Transverse colon (tissue), 4 donors: ENCODE measurements at regions not wholly inside any gene's neighbourhood (a gene's known extent, or its start where the extent isn't known, plus 50 kb on each side); places are given as distances from the start of the nearest gene placed in this dataset.

Experiments used
- DNase-seq: peaks from one replicate; pipeline ENCODE4 v3.0.0-alpha.2; 2019
- H3K27ac ChIP-seq, 4 donors: fragments of 200-600 bp; sonication (generic); 2 replicates each; pipeline ENCODE4 v1.5.1; 2016 to 2018; ENCODE audit warnings: inconsistent platforms in 4 of 4
- H3K27me3 ChIP-seq: fragments of 200-600 bp; sonication (generic); 2 replicates; pipeline ENCODE4 v1.5.1; 2017; ENCODE audit warnings: inconsistent platforms
- H3K36me3 ChIP-seq, 4 donors: fragments of 200-600 bp; sonication (generic); 2 replicates each; pipeline ENCODE4 v1.5.1; 2017 to 2019; ENCODE audit warnings: inconsistent platforms in 4 of 4
- H3K4me1 ChIP-seq, 4 donors: fragments of 200-600 bp; sonication (generic); 2 replicates each; pipeline ENCODE4 v1.5.1; 2017 to 2020; ENCODE audit warnings: inconsistent platforms in 4 of 4
- H3K4me3 ChIP-seq, 4 donors: fragments of 200-600 bp; sonication (generic); 1 replicate in 1 of 4; 2 replicates in 3 of 4; pipeline versions ENCODE4 v1.5.1 to v1.6.1; 2017 to 2019; ENCODE audit warnings: inconsistent platforms in 4 of 4
- H3K9me3 ChIP-seq, 2 donors: fragments of 200-600 bp; sonication (generic); 2 replicates each; pipeline ENCODE4 v1.5.1; 2017 to 2019; ENCODE audit warnings: inconsistent platforms in 2 of 2
- CTCF ChIP-seq, 5 experiments: fragments of 200-600 bp in 3 of 5; fragments of 450-650 bp in 2 of 5; sonication (generic) in 3 of 5; IDR thresholded peaks; 1 replicate in 2 of 5; 2 replicates in 3 of 5; pipeline ENCODE4 v1.5.1; 2016 to 2017; ENCODE audit warnings: antibody characterized with exemption in 5 of 5, inconsistent platforms in 3 of 5, mild to moderate bottlenecking in 2 of 5, moderate library complexity in 1 of 5
- EP300 ChIP-seq: sonication (generic); formaldehyde crosslinking; IDR thresholded peaks from one replicate; pipeline ENCODE4 v1.6.1; 2017; ENCODE audit warnings: antibody characterized with exemption, low read depth
- POLR2A ChIP-seq: fragments of 450-650 bp; IDR thresholded peaks from one replicate; pipeline ENCODE4 v1.6.1; 2016; ENCODE audit warnings: antibody characterized with exemption, mild to moderate bottlenecking, moderate library complexity
- POLR2AphosphoS5 ChIP-seq, 3 donors: sonication (generic); formaldehyde crosslinking; IDR thresholded peaks; one replicate each; pipeline ENCODE4 v1.6.1; 2016; ENCODE audit warnings: antibody characterized with exemption in 3 of 3
- WGBS, 2 donors: methylation state at CpG; one replicate each; pipeline ENCODE4 v1.1.5; 2018; ENCODE audit warnings: low coverage in 1 of 2; 5-methylcytosine and 5-hydroxymethylcytosine counted together
- in situ Hi-C, 4 donors: fragments of 200-750 bp; cut with MboI; loops; one replicate each; pipeline versions ENCODE4 v1.15.0 to v1.15.1; 2017; ENCODE audit warnings: low sequenced_read_pairs in 3 of 4, low pct_ligation_motif_present in 1 of 4, low pct_unique_long_range_greater_than_20kb in 1 of 4
- intact Hi-C: fragments of 100-400 bp; cut with DNase I; formaldehyde crosslinking; loops from one replicate; pipeline ENCODE4 v1.15.1; 2023; ENCODE audit warnings: low total_unique reads

- H3K4me1 ChIP-seq: no peaks in the 10 kb centered on the region
- 88 to 100% methylated on average over 1 of the region's 1 CpG for WGBS, 2 donors
- intact Hi-C loops: no loop called here
- no peak for DNase-seq
- H3K9me3 ChIP-seq: no peaks in the 10 kb centered on the region
- in situ Hi-C loops: loop anchor here in 1 of 4 donors (25.0 kb wide), 1 partner anchor 479 kb away; no protein-coding TSS in a partner anchor
- no peaks in the 10 kb centered on the region for H3K36me3 ChIP-seq
- H3K27ac ChIP-seq: no peak overlapping the region
- no peak for TF ChIP-seq POLR2A
- no peak for TF ChIP-seq POLR2AphosphoS5 (IDR thresholded peaks at IDR 0.05)
- no peak for TF ChIP-seq CTCF (IDR thresholded peaks at IDR 0.05)
- TF ChIP-seq EP300: no peak
- no peaks in the 10 kb centered on the region for H3K27me3 ChIP-seq
- no peak overlapping the region for H3K4me3 ChIP-seq
Observed at GRCh38 chr1:177432897-177433296, 262.1 kb downstream of the BRINP2 start.

- intact Hi-C loops: no loop called here
- no peak for TF ChIP-seq POLR2A
- TF ChIP-seq CTCF (IDR thresholded peaks at IDR 0.05): no peak
- no peak for TF ChIP-seq POLR2AphosphoS5 (IDR thresholded peaks at IDR 0.05)
- TF ChIP-seq EP300: no peak
Observed at GRCh38 chr1:177431123-177431522, 260.4 kb downstream of the BRINP2 start.

GRCh38 chr1:177429234-177429633, 258.5 kb downstream of the BRINP2 start:
- H3K36me3 ChIP-seq: no peaks in the 10 kb centered on the region
- WGBS, 2 donors: 50 to 61% methylated on average over 2 of the region's 2 CpGs
- intact Hi-C loops (no loop called here), in situ Hi-C loops (loop anchor here in 1 of 4 donors (25.0 kb wide), 1 partner anchor 483 kb away; no protein-coding TSS in a partner anchor)
- no peaks in the 10 kb centered on the region for H3K4me1 ChIP-seq
- no peaks in the 10 kb centered on the region for H3K27me3 ChIP-seq
- TF ChIP-seq CTCF (IDR thresholded peaks at IDR 0.05) (no peak), POLR2AphosphoS5 (IDR thresholded peaks at IDR 0.05) (no peak)
- H3K27ac ChIP-seq: no peak overlapping the region
- no peaks in the 10 kb centered on the region for H3K9me3 ChIP-seq
- H3K4me3 ChIP-seq: no peak overlapping the region
- no peak for DNase-seq

More at GRCh38 chr1:177431123-177431522, 260.4 kb downstream of the BRINP2 start:
- H3K36me3 ChIP-seq: no peaks in the 10 kb centered on the region
- in situ Hi-C loops: loop anchor here in 1 of 4 donors (25.0 kb wide), 1 partner anchor 481 kb away; no protein-coding TSS in a partner anchor
- DNase-seq: no peak
- no peaks in the 10 kb centered on the region for H3K27me3 ChIP-seq
- H3K4me1 ChIP-seq: no peaks in the 10 kb centered on the region
- no peak overlapping the region for H3K4me3 ChIP-seq
- 52 to 60% methylated on average over 1 of the region's 1 CpG for WGBS, 2 donors
- no peak overlapping the region for H3K27ac ChIP-seq
- no peaks in the 10 kb centered on the region for H3K9me3 ChIP-seq

GRCh38 chr1:177427811-177428210, 257.1 kb downstream of the BRINP2 start:
- H3K4me3 ChIP-seq: no peak overlapping the region
- 93% methylated on average over 1 of the region's 1 CpG; no CpG with 5 or more reads in 1 of the 2 donors for WGBS, 2 donors
- DNase-seq: no peak
- intact Hi-C loops (no loop called here), in situ Hi-C loops (loop anchor here in 1 of 4 donors (25.0 kb wide), 1 partner anchor 484 kb away; no protein-coding TSS in a partner anchor)
- H3K27ac ChIP-seq: no peak overlapping the region
- no peaks in the 10 kb centered on the region for H3K4me1 ChIP-seq
- no peaks in the 10 kb centered on the region for H3K27me3 ChIP-seq
- H3K9me3 ChIP-seq: no peaks in the 10 kb centered on the region
- H3K36me3 ChIP-seq: no peaks in the 10 kb centered on the region
- TF ChIP-seq POLR2AphosphoS5 (IDR thresholded peaks at IDR 0.05) (no peak), POLR2A (no peak), EP300 (no peak), CTCF (IDR thresholded peaks at IDR 0.05) (no peak)
